Esophagus muscularis mucosa (tissue), 4 donors: ENCODE measurements at regions not wholly inside any gene's neighbourhood (a gene's known extent, or its start where the extent isn't known, plus 50 kb on each side); places are given as distances from the start of the nearest gene placed in this dataset.

Experiments used
- CTCF ChIP-seq, 3 experiments: fragments of 200-600 bp in 2 of 3; fragments of 450-650 bp in 1 of 3; sonication (generic) in 2 of 3; IDR thresholded peaks; one replicate each; pipeline ENCODE4 v1.5.1; 2017 to 2019; ENCODE audit warnings: antibody characterized with exemption in 3 of 3, mild to moderate bottlenecking in 2 of 3, moderate library complexity in 1 of 3
- EP300 ChIP-seq: sonication (generic); formaldehyde crosslinking; IDR thresholded peaks from one replicate; pipeline ENCODE4 v1.6.1; 2017; ENCODE audit warnings: antibody characterized with exemption
- POLR2A ChIP-seq: fragments of 450-650 bp; IDR thresholded peaks from one replicate; pipeline ENCODE4 v1.6.1; 2017; ENCODE audit warnings: antibody characterized with exemption, moderate library complexity, mild to moderate bottlenecking, low read depth
- POLR2AphosphoS5 ChIP-seq, 2 donors: sonication (generic); formaldehyde crosslinking; IDR thresholded peaks; one replicate each; pipeline ENCODE4 v1.6.1; 2017; ENCODE audit warnings: antibody characterized with exemption in 2 of 2

GRCh38 chr12:45638386-45638785, 91.1 kb upstream of the ARID2 start:
- TF ChIP-seq CTCF (IDR thresholded peaks at IDR 0.05) (no peak), POLR2AphosphoS5 (IDR thresholded peaks at IDR 0.05) (no peak), EP300 (no peak), POLR2A (no peak)
